ENCODE measurements at regions not wholly inside any gene's neighbourhood (a gene's known extent, or its start where the extent isn't known, plus 50 kb on each side); places are given as distances from the start of the nearest gene placed in this dataset.

DNA sequence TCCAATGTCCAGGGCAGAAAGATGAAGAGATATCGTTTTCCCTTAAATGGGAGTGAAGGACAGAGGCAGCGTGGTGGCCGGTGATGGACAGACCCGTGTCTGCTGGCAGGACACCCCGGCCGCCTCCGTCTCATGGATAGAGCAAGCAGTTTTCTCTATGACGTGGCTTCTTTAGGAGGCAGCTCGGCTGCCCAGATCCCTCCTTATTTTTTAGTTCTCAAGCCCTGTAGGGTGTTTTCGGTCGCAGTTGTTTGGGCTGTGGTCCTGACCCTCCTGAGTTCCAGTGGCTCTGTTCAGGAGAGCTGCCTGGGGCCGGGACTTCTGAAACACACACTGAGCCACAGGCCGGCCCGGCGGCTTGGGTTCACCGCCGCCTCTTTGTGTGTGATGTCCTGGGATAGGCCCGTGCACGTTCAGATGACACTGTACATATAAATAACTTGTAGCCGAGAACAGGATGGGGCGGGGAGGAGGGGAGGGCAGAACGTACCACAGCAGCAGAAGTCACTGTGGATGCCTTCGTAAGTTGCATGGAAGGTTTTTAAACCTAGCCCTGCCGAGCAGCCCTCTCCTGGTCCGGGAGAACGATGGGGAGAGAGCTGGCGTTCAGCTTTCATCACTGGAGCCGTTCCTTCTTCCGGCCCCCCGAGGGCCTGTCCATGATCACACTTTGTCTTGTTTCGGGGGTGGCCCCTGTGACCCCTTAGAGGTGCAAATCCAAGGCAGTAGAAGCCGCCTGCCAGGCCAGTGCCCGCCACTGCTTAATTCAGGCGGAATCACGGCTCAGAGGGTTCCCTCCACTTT is 65.2 kb downstream of the SIK1 start:
- ATAC-seq, result peak; percentile 38
- H3K27me3 Mint-ChIP-seq (ENCODE audit: insufficient read depth, low read depth, poor library complexity), result peaks cover 16% of the 10 kb centered on the region
- no peaks in the 10 kb centered on the region for H3K36me3 ChIP-seq (ENCODE audit: insufficient read depth)
- peak overlapping the region; percentile 61; the same call in 1 of the 2 replicates for H3K27ac Mint-ChIP-seq
- no peaks in the 10 kb centered on the region; the same call in 1 of the 2 replicates for H3F3A ChIP-seq (replicated peaks; ENCODE audit: low read depth)
- no peak overlapping the region for H3K4me2 ChIP-seq
- H3K4me3 Mint-ChIP-seq, result no peak overlapping the region
- no peaks in the 10 kb centered on the region for H3K79me2 ChIP-seq (replicated peaks; ENCODE audit: insufficient read depth)
- no peaks in the 10 kb centered on the region for H4K20me1 ChIP-seq (replicated peaks; ENCODE audit: insufficient read depth)
- peak overlapping the region; percentile 78; the same call in 1 of the 2 replicates for H2AFZ ChIP-seq
- TF ChIP-seq NANOG (IDR thresholded peaks at IDR 0.05; ENCODE audit: borderline replicate concordance) (no peak), POLR2AphosphoS5 (IDR thresholded peaks at IDR 0.05; ENCODE audit: low read depth) (no peak), EZH2phosphoT487 (IDR thresholded peaks at IDR 0.05; ENCODE audit: unreplicated experiment) (no peak), ZNF331 (CRISPR knock-in tag; IDR thresholded peaks at IDR 0.05; ENCODE audit: low read depth) (no peak)
- TF ChIP-seq, protein P1, sequence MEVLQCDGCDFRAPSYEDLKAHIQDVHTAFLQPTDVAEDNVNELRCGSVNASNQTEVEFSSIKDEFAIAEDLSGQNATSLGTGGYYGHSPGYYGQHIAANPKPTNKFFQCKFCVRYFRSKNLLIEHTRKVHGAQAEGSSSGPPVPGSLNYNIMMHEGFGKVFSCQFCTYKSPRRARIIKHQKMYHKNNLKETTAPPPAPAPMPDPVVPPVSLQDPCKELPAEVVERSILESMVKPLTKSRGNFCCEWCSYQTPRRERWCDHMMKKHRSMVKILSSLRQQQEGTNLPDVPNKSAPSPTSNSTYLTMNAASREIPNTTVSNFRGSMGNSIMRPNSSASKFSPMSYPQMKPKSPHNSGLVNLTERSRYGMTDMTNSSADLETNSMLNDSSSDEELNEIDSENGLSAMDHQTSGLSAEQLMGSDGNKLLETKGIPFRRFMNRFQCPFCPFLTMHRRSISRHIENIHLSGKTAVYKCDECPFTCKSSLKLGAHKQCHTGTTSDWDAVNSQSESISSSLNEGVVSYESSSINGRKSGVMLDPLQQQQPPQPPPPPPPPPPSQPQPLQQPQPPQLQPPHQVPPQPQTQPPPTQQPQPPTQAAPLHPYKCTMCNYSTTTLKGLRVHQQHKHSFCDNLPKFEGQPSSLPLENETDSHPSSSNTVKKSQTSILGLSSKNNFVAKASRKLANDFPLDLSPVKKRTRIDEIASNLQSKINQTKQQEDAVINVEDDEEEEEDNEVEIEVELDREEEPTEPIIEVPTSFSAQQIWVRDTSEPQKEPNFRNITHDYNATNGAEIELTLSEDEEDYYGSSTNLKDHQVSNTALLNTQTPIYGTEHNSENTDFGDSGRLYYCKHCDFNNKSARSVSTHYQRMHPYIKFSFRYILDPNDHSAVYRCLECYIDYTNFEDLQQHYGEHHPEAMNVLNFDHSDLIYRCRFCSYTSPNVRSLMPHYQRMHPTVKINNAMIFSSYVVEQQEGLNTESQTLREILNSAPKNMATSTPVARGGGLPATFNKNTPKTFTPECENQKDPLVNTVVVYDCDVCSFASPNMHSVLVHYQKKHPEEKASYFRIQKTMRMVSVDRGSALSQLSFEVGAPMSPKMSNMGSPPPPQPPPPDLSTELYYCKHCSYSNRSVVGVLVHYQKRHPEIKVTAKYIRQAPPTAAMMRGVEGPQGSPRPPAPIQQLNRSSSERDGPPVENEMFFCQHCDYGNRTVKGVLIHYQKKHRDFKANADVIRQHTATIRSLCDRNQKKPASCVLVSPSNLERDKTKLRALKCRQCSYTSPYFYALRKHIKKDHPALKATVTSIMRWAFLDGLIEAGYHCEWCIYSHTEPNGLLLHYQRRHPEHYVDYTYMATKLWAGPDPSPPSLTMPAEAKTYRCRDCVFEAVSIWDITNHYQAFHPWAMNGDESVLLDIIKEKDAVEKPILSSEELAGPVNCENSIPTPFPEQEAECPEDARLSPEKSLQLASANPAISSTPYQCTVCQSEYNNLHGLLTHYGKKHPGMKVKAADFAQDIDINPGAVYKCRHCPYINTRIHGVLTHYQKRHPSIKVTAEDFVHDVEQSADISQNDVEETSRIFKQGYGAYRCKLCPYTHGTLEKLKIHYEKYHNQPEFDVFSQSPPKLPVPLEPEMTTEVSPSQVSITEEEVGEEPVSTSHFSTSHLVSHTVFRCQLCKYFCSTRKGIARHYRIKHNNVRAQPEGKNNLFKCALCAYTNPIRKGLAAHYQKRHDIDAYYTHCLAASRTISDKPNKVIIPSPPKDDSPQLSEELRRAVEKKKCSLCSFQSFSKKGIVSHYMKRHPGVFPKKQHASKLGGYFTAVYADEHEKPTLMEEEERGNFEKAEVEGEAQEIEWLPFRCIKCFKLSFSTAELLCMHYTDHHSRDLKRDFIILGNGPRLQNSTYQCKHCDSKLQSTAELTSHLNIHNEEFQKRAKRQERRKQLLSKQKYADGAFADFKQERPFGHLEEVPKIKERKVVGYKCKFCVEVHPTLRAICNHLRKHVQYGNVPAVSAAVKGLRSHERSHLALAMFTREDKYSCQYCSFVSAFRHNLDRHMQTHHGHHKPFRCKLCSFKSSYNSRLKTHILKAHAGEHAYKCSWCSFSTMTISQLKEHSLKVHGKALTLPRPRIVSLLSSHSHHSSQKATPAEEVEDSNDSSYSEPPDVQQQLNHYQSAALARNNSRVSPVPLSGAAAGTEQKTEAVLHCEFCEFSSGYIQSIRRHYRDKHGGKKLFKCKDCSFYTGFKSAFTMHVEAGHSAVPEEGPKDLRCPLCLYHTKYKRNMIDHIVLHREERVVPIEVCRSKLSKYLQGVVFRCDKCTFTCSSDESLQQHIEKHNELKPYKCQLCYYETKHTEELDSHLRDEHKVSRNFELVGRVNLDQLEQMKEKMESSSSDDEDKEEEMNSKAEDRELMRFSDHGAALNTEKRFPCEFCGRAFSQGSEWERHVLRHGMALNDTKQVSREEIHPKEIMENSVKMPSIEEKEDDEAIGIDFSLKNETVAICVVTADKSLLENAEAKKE (CRISPR knock-in tag; IDR thresholded peaks at IDR 0.05), result no peak
- no peaks in the 10 kb centered on the region for H3K9me2 ChIP-seq (ENCODE audit: insufficient read depth)
- peak; percentile 25 for DNase-seq (ENCODE audit: low spot score)
- H3K27me3 ChIP-seq (ENCODE audit: insufficient read depth), result no peaks in the 10 kb centered on the region
- H3K4me1 ChIP-seq (ENCODE audit: insufficient read depth), result no peaks in the 10 kb centered on the region; the same call in 1 of the 2 replicates
- H3K27ac ChIP-seq (ENCODE audit: low read depth), result peak overlapping the region; percentile 59
- no peaks in the 10 kb centered on the region for H3K9me3 Mint-ChIP-seq
- peaks cover 28% of the 10 kb centered on the region for H3K4me1 Mint-ChIP-seq
- H3K4me3 ChIP-seq, result no peak overlapping the region
- no peaks in the 10 kb centered on the region for H3K36me3 Mint-ChIP-seq (ENCODE audit: low read depth)

DNA sequence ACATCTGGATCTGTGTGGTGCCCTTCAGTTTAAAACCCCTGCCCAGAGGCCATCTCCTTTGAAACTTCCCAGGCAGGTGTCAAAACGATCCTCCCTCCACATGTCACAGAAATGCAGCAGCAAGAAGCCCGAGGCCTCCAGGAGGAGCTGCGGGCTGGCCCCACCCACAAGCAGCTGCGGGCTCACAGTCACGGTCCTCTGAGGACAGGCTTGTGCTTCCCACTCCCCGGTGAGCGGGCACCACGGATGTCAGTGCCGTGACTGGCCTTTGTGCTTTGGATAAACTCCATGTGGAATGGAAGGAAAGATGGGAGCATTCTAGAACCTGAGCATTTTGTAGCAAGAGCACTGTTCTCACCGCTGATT is 65.8 kb downstream of the SIK1 start:
- Mint-ChIP-seq H3K27ac (peak overlapping the region; percentile 9; the same call in 1 of the 2 replicates), H3K9me3 (no peaks in the 10 kb centered on the region), H3K27me3 (ENCODE audit: insufficient read depth, low read depth, poor library complexity) (peaks cover 14% of the 10 kb centered on the region), H3K4me1 (peaks cover 26% of the 10 kb centered on the region), H3K4me3 (no peak overlapping the region), H3K36me3 (ENCODE audit: low read depth) (no peaks in the 10 kb centered on the region)
- H3K4me1 ChIP-seq (ENCODE audit: insufficient read depth), result no peaks in the 10 kb centered on the region; the same call in 1 of the 2 replicates
- no peaks in the 10 kb centered on the region for H4K20me1 ChIP-seq (replicated peaks; ENCODE audit: insufficient read depth)
- peak; percentile 22 for ATAC-seq
- TF ChIP-seq, protein P2, sequence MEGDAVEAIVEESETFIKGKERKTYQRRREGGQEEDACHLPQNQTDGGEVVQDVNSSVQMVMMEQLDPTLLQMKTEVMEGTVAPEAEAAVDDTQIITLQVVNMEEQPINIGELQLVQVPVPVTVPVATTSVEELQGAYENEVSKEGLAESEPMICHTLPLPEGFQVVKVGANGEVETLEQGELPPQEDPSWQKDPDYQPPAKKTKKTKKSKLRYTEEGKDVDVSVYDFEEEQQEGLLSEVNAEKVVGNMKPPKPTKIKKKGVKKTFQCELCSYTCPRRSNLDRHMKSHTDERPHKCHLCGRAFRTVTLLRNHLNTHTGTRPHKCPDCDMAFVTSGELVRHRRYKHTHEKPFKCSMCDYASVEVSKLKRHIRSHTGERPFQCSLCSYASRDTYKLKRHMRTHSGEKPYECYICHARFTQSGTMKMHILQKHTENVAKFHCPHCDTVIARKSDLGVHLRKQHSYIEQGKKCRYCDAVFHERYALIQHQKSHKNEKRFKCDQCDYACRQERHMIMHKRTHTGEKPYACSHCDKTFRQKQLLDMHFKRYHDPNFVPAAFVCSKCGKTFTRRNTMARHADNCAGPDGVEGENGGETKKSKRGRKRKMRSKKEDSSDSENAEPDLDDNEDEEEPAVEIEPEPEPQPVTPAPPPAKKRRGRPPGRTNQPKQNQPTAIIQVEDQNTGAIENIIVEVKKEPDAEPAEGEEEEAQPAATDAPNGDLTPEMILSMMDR (conservative IDR thresholded peaks at IDR 0.05; ENCODE audit: low read depth in 2 of 2), result 0 out of 4 replicates have a peak, but pooled peaks of 1 of the 2 experiments have one; percentile 2
- TF ChIP-seq ZNF331 (CRISPR knock-in tag; IDR thresholded peaks at IDR 0.05; ENCODE audit: low read depth), result no peak
- H3F3A ChIP-seq (replicated peaks; ENCODE audit: low read depth), result no peaks in the 10 kb centered on the region; the same call in 1 of the 2 replicates
- H2AFZ ChIP-seq, result no peak overlapping the region; the same call in 1 of the 2 replicates
- no peaks in the 10 kb centered on the region for H3K9me2 ChIP-seq (ENCODE audit: insufficient read depth)
- no peak for DNase-seq (ENCODE audit: low spot score)
- H3K4me3 ChIP-seq, result no peak overlapping the region
- H3K36me3 ChIP-seq (ENCODE audit: insufficient read depth), result no peaks in the 10 kb centered on the region
- no peaks in the 10 kb centered on the region for H3K27me3 ChIP-seq (ENCODE audit: insufficient read depth)
- no peaks in the 10 kb centered on the region for H3K79me2 ChIP-seq (replicated peaks; ENCODE audit: insufficient read depth)
- H3K4me2 ChIP-seq, result no peak overlapping the region
- H3K27ac ChIP-seq (ENCODE audit: low read depth), result no peak overlapping the region

Measured in GM23338 (cell line).